HUES48 (cell line): ENCODE measurements at regions not wholly inside any gene's neighbourhood (a gene's known extent, or its start where the extent isn't known, plus 50 kb on each side); places are given as distances from the start of the nearest gene placed in this dataset.

Source experiments
- H3K27ac ChIP-seq: one replicate; pipeline ENCODE4 v1.7.0; 2013; ENCODE audit warnings: low read depth, low read length, inconsistent platforms
- H3K27me3 ChIP-seq: 2 replicates; pipeline ENCODE4 v1.6.1; 2013; ENCODE audit warnings: mild to moderate bottlenecking, low read length; ENCODE audit not compliant: control insufficient read depth, insufficient read depth
- H3K36me3 ChIP-seq: 2 replicates; pipeline ENCODE4 v1.6.1; 2013; ENCODE audit warnings: low read length; ENCODE audit not compliant: control insufficient read depth, insufficient read depth
- H3K4me1 ChIP-seq: 2 replicates; pipeline ENCODE4 v1.6.1; 2013; ENCODE audit warnings: mild to moderate bottlenecking, low read length; ENCODE audit not compliant: control insufficient read depth, insufficient read depth
- H3K4me3 ChIP-seq: 2 replicates; pipeline ENCODE4 v1.5.1; 2013; ENCODE audit warnings: mild to moderate bottlenecking, low read depth, low read length
- H3K9ac ChIP-seq: 2 replicates; pipeline ENCODE4 v1.6.1; 2013; ENCODE audit warnings: mild to moderate bottlenecking, low read depth, low read length, moderate library complexity
- H3K9me3 ChIP-seq: 2 replicates; pipeline ENCODE4 v1.6.1; 2013; ENCODE audit warnings: low read length; ENCODE audit not compliant: control insufficient read depth, insufficient read depth

DNA sequence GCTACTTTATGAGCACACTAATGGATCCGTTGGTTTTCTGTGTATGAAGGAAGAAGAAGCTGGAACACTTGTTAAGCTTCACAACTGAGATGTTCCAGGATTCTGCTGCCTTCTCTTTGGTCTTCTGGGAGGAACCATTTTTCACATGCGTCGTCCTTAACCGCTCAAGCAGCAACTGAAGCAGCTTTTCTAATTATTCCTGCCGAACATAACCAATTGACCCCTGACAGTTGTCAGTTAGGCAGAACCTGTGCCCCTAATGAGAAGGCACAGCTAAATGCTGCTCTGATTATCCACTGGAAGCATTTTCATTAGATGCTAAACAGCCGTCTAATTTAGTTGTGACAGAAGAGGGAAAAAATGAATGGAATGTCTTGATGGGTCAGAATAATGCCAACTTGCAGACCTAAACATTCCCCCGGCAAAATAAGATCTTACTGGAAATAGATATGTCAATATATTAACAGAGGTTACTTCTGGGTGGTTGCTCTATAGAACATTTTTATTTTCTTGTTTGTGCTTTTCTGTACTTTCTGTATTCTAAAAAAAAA lies 85.0 kb upstream of the SMLR1 start:
- no peak overlapping the region for H3K4me3 ChIP-seq
- no peaks in the 10 kb centered on the region for H3K27me3 ChIP-seq
- H3K36me3 ChIP-seq = no peaks in the 10 kb centered on the region
- H3K4me1 ChIP-seq = peaks cover 14% of the 10 kb centered on the region; the same call in 1 of the 2 replicates
- no peak overlapping the region for H3K9ac ChIP-seq
- no peak overlapping the region for H3K27ac ChIP-seq
- H3K9me3 ChIP-seq = no peaks in the 10 kb centered on the region

DNA sequence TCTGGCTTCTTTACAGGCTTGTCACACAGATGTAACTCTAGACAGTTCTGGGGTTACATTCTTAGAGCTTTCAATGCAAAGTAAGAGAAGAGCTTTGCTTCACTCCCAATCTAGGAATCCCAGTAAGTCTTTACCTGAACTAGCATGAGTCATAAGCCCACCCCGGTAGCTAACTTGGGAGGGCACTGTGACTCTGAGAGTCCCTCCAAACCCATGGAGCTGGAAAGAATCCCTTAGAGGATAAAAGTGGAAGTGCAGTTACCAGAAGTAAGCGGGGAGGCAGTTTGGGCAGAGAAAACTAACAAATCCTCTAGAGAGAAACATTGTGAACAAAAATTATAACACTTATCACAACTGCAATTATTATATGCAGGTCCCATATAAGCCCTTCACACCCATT lies 84.0 kb upstream of the SMLR1 start:
- Histone ChIP-seq H3K27me3 (no peaks in the 10 kb centered on the region), H3K27ac (peak overlapping the region; percentile 32), H3K36me3 (no peaks in the 10 kb centered on the region), H3K9me3 (no peaks in the 10 kb centered on the region), H3K9ac (no peak overlapping the region), H3K4me3 (no peak overlapping the region), H3K4me1 (peaks cover 14% of the 10 kb centered on the region; the same call in 1 of the 2 replicates)

DNA sequence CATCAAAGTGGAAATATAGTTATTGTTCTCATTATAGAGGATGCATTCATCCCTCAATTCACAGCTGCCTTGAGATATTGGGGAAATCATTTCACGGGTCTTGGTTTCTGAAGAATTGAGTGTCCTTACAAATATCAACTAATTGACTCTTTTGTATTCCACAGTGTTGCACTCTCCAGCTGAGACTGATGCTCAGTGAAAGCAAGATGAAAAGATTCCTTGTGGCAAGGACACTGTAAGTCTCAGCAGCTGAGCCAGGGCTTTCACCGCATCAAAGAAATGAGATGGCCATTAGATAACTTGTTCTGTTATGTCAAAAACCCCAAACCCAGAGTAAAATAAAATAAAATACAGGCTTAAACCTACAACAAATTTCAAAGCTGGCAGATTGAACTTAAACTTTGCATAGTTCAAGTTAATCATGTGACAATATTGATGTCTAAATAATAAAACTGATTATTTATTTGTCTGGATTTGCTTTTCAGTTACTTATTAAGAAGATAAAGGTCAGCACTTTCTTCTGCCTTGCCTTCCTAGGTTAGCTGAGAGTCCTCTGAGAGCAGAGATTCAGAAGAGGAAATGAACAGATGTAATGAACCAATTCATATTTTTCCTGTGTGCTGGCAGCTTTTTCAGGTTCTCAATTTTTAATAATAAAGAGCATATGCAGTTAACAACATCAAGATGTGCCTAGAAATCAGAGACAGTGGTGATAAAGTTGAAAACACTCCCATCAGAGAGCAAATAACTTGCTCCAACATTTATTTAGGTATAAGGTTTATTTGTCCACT lies 82.4 kb upstream of the SMLR1 start:
- Histone ChIP-seq H3K27me3 (no peaks in the 10 kb centered on the region), H3K9me3 (peaks cover 8% of the 10 kb centered on the region), H3K36me3 (no peaks in the 10 kb centered on the region), H3K27ac (no peak overlapping the region), H3K4me3 (no peak overlapping the region), H3K9ac (no peak overlapping the region), H3K4me1 (peaks cover 14% of the 10 kb centered on the region; the same call in 1 of the 2 replicates)

DNA sequence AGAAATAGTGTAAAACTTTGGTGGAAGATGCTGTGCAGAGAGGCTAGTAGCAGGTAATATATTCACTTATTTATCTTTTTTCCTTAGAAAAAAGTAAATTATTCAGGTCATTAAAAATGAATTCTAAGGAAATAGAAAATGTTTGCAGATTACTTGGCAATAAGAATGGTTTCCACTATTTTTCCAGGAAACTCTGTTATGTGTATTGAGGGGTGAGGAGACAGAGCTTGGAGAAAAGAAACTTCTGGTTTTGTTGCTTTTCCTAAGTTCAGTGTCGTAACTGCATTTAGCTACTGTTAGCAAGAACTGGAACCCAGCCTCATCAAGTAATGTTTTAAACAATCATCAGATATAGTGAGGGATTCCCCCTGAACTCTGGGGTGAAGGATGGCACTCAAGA lies 79.2 kb upstream of the SMLR1 start:
- Histone ChIP-seq H3K27me3 (no peaks in the 10 kb centered on the region), H3K9ac (no peak overlapping the region), H3K27ac (no peak overlapping the region), H3K4me3 (no peak overlapping the region), H3K9me3 (peaks cover 14% of the 10 kb centered on the region), H3K36me3 (no peaks in the 10 kb centered on the region), H3K4me1 (peaks cover 5% of the 10 kb centered on the region; the same call in 1 of the 2 replicates)

DNA sequence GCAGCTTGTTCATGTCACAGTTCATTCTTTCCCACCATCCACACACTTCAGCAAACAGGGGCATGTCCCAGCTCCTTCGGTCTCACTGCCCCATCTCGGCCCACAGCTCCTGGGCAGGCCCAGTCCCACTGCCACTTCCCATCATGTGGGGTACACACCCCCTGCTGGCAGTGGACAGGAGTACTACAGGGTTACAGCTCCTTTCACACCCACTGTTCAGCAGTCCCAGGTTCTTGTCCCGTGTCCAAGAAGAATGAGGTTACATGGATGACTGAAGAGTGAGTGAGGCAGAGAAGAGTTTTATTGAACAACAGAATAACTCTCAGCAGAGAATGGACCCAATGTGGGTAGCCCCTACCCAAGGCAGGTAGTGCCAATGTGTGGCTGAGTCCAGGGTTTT lies 77.8 kb upstream of the SMLR1 start:
- Histone ChIP-seq H3K9me3 (peaks cover 14% of the 10 kb centered on the region), H3K9ac (no peak overlapping the region), H3K4me3 (no peak overlapping the region), H3K27ac (no peak overlapping the region), H3K36me3 (no peaks in the 10 kb centered on the region), H3K27me3 (no peaks in the 10 kb centered on the region), H3K4me1 (no peaks in the 10 kb centered on the region)

DNA sequence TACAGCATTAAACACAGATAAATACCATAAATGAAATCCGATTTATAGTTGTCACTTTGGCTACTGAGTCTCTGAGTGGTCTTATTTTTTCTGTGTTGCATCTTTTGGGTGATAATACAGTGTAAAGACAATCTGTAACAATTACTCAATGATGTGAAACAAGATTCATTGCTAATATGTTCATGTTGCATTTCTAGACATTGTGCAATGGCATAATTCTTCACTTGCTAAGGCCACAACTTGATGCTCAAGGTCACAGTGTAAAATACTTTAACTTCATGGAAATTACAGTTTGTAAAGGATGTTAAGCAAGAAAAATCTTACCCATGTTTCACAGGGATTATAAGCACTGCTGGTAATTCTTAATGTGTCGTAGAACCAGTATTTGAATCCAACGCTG lies 74.9 kb upstream of the SMLR1 start:
- H3K9ac ChIP-seq = no peak overlapping the region
- H3K9me3 ChIP-seq = peaks cover 14% of the 10 kb centered on the region
- no peak overlapping the region for H3K4me3 ChIP-seq
- no peaks in the 10 kb centered on the region for H3K27me3 ChIP-seq
- H3K27ac ChIP-seq = no peak overlapping the region
- no peaks in the 10 kb centered on the region for H3K36me3 ChIP-seq
- no peaks in the 10 kb centered on the region for H3K4me1 ChIP-seq

DNA sequence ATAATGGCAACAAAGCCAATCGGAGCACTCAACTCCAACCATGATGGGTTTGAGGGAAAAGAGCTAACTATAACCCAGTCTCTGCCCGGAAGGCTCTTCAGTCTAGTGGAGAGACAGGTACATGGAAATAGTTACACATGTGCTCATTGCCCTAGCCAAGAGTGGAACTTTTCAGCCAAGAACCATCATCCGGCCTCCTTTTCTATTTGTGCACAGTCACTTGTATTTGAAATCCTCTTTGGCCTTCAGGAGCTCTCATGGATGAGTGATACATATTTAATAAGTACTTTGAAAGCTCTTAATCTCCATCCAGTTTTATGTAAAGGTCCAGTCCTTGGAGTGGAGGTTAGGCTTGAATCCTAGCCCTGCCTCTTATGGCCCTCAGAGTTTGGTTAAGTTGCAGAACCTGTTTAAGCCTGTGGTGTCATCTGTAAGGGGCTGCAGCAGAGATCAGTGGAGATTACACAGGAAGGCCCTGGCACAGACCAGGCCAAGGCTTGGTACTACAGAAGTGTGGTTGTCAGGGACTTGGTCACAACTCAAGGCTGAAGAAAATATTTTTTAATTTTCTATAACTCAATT lies 72.3 kb upstream of the SMLR1 start:
- H3K9ac ChIP-seq = no peak overlapping the region
- no peaks in the 10 kb centered on the region for H3K36me3 ChIP-seq
- H3K9me3 ChIP-seq = peaks cover 5% of the 10 kb centered on the region
- no peak overlapping the region for H3K4me3 ChIP-seq
- no peaks in the 10 kb centered on the region for H3K27me3 ChIP-seq
- H3K27ac ChIP-seq = no peak overlapping the region
- H3K4me1 ChIP-seq = no peaks in the 10 kb centered on the region

DNA sequence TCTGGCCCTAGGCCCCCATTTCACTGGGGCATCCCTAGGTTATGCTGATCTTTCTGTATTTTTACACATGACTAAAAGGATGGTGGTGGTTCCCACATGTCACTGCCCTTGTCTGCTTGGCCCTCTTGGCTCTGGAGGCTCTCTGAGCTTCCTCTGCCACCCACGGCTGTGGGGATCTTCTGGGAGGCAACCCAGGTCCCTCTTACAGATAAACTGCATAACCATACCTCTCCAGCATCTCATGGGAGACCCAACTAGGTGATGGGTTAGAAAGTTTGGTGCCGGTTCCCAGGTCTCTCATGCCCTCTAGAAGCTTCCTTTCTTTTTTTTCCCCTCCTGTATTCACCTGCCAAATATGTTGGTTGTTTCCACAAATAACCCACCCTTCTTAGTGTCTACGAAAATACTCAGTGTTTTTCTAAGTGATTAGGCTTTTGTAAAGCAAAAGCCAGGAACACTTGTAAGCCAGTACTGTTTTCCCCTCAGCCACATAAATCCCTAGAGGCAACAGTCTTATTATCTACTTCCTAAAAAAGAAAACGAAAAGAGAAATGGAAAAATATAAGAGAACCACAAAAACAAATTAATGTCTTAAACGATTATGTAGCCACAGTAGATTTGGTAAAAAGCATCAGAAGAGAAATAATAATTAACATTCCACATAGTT lies 71.7 kb upstream of the SMLR1 start:
- H3K36me3 ChIP-seq = no peaks in the 10 kb centered on the region
- H3K27me3 ChIP-seq = no peaks in the 10 kb centered on the region
- no peaks in the 10 kb centered on the region; the same call in 1 of the 2 replicates for H3K9me3 ChIP-seq
- no peak overlapping the region for H3K27ac ChIP-seq
- no peak overlapping the region for H3K9ac ChIP-seq
- no peaks in the 10 kb centered on the region for H3K4me1 ChIP-seq
- H3K4me3 ChIP-seq = no peak overlapping the region

DNA sequence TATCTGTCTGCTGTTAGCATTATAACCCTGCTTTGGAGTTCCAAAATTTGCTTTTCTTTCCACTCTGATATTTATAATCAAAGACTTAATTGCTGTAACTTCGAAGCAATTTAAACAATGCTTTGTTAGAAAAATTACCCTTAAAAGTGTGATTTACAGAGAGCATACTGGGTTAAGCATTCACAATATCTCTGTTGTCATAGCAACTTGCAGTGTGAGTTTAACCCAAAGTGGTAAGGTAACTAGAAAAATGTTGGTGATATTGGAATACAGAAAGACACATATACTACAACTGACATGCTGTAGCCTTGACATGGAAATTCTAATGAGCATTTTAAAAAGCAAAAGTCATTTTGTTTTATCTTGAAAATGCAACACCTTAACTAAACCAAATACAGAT lies 70.4 kb upstream of the SMLR1 start:
- Histone ChIP-seq H3K4me1 (no peaks in the 10 kb centered on the region), H3K36me3 (no peaks in the 10 kb centered on the region), H3K9ac (no peak overlapping the region), H3K9me3 (no peaks in the 10 kb centered on the region), H3K27me3 (no peaks in the 10 kb centered on the region), H3K4me3 (no peak overlapping the region), H3K27ac (no peak overlapping the region)

DNA sequence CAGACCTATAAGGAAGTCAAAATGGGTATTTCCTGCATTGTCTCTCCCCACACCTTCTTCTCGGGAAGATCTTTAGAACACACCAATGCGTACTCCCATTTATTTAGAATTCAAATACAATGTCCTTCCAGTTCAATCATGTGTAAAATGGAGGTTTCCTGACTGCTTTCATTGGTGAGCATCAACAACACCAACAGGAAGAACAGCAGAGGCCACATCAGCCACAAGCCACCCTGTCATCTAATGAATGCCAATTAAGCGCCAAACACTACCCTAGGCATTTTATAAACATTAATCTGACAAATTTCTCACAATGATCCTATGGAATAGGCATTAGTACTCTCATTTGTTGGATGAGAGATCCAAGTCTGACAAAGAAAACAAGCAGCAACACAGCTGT lies 68.4 kb upstream of the SMLR1 start:
- no peak overlapping the region for H3K27ac ChIP-seq
- no peak overlapping the region for H3K9ac ChIP-seq
- H3K4me1 ChIP-seq = no peaks in the 10 kb centered on the region
- H3K36me3 ChIP-seq = no peaks in the 10 kb centered on the region
- no peaks in the 10 kb centered on the region for H3K9me3 ChIP-seq
- H3K27me3 ChIP-seq = no peaks in the 10 kb centered on the region
- H3K4me3 ChIP-seq = no peak overlapping the region

DNA sequence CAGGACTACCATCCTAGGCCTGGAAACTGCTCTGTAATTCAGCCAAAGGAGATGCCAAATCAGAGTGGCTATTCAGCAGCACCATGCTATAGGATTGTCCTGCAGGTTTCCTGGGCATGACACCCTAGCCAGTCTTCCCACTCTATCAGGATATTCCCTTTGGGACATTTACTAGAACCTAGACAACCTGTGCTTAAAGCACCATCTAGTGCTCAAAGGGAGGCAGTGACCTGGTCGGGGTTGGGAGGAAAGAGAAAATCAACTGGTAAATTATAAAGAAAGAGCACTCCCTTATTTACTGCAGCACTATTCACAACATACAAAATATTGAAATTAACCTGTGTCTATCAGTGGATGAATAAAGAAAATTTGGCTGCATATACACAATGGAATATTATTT lies 67.2 kb upstream of the SMLR1 start:
- H3K36me3 ChIP-seq = no peaks in the 10 kb centered on the region
- H3K27me3 ChIP-seq = no peaks in the 10 kb centered on the region
- 0 out of 2 replicates have a peak, but pooled peaks cover under 1% of the 10 kb centered on the region for H3K4me1 ChIP-seq
- H3K4me3 ChIP-seq = no peak overlapping the region
- H3K27ac ChIP-seq = no peak overlapping the region
- no peaks in the 10 kb centered on the region for H3K9me3 ChIP-seq
- H3K9ac ChIP-seq = no peak overlapping the region
